Amygdala (tissue), 56 donors: ENCODE measurements at regions not wholly inside any gene's neighbourhood (a gene's known extent, or its start where the extent isn't known, plus 50 kb on each side); places are given as distances from the start of the nearest gene placed in this dataset.
A peak's percentile ranks its signal among the peaks of the same experiment; 100 is the strongest.
"Not testable (repeated sequence)": the region's sequence is repeated elsewhere in the genome, so short reads cannot be mapped to it uniquely, and the experiment has no call there.

Source experiments
- DNase-seq, 56 donors: peaks; one replicate each; lab custom pipeline; 2025; lab: John Stamatoyannopoulos, UW

- not testable (repeated sequence) for DNase-seq
Measured at GRCh38 chr9:91512235-91512634, 88.6 kb upstream of the NFIL3 start.

GRCh38 chr9:91503673-91504081, 80.0 kb upstream of the NFIL3 start:
- DNase-seq = no peak

GRCh38 chr9:91502913-91503672, 79.5 kb upstream of the NFIL3 start:
- no peak for DNase-seq

GRCh38 chr9:91502475-91502874, 78.8 kb upstream of the NFIL3 start:
- no peak for DNase-seq

- DNase-seq = no peak
Measured at GRCh38 chr9:91500509-91501014, 76.9 kb upstream of the NFIL3 start.

GRCh38 chr9:91496351-91496750, 72.7 kb upstream of the NFIL3 start:
- DNase-seq = no peak

GRCh38 chr9:91495450-91495849, 71.8 kb upstream of the NFIL3 start:
- no peak for DNase-seq

- no peak for DNase-seq
Measured at GRCh38 chr9:91494751-91495150, 71.1 kb upstream of the NFIL3 start.

GRCh38 chr9:91492237-91492636, 68.6 kb upstream of the NFIL3 start:
- no peak for DNase-seq

- DNase-seq = no peak
Measured at GRCh38 chr9:91491624-91492023, 68.0 kb upstream of the NFIL3 start.

- peak in 2 of 56 donors; percentile 7 to 9 for DNase-seq
Measured at GRCh38 chr9:91489361-91489899, 65.8 kb upstream of the NFIL3 start.

- DNase-seq = no peak
Measured at GRCh38 chr9:91488341-91488740, 64.7 kb upstream of the NFIL3 start.

- no peak for DNase-seq
Measured at GRCh38 chr9:91486699-91487497, 63.3 kb upstream of the NFIL3 start.

GRCh38 chr9:91485006-91485405, 61.4 kb upstream of the NFIL3 start:
- no peak for DNase-seq

- peak in 1 of 56 donors; percentile 2 for DNase-seq
Measured at GRCh38 chr9:91483835-91484234, 60.2 kb upstream of the NFIL3 start.

GRCh38 chr9:91483189-91483691, 59.6 kb upstream of the NFIL3 start:
- peak in 7 of 56 donors; percentile 4 to 51 (median 16) for DNase-seq

GRCh38 chr9:91481972-91482371, 58.3 kb upstream of the NFIL3 start:
- no peak for DNase-seq

GRCh38 chr9:91477106-91477505, 53.5 kb upstream of the NFIL3 start:
- no peak for DNase-seq

- no peak for DNase-seq
Measured at GRCh38 chr9:91474656-91475055, 51.0 kb upstream of the NFIL3 start.
